Myocyte (in vitro differentiated cells): ENCODE measurements at regions not wholly inside any gene's neighbourhood (a gene's known extent, or its start where the extent isn't known, plus 50 kb on each side); places are given as distances from the start of the nearest gene placed in this dataset.

Source experiments
- DNase-seq: peaks from one replicate; pipeline ENCODE4 v3.0.0-alpha.2; 2012; ENCODE audit warnings: low read depth

- DNase-seq = no peak
These were observed 68.7 kb upstream of the MDFIC start for GRCh38 chr7:114853189-114853588.

DNA sequence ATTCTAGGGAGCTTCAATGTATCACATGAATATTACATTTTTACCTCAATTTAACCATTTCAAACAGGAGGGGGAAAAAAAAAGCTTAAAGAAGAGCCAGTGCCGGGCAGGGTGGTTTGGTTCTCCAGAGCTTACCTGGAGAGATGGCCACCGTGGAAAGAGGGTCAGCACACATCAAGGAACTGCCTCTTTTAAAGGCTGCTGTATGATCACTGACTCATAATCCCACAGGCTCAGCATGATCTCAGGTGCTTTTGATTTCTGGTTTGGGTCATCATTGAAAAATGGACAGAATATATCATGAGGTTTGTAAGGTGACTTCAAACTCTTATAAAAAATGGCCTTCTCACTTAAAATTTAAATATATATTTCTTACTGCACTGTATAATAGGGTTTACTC is 67.5 kb upstream of the MDFIC start:
- DNase-seq = no peak

- no peak for DNase-seq
These were observed 65.3 kb upstream of the MDFIC start for GRCh38 chr7:114856625-114857024.

GRCh38 chr7:114857605-114858004 is 64.3 kb upstream of the MDFIC start:
- DNase-seq = no peak

DNA sequence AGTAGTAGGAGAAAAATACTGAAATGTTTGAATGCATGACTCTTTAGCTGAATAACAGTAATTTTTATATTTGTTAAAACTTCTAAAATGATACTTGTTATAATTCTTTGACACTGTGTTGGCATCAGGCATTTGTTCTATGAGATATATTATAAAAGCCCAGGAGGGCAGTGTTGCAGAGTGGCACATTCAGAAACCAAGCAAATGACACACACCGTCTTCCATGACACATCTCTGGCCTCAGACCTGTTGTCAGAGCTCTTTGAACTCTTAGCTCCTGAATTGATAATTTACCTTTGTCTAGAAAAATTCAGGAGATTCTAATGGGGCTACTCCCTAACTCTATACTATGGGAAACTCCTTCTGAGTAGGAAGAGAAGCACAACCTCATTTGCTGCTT is 62.4 kb upstream of the MDFIC start:
- no peak for DNase-seq

DNA sequence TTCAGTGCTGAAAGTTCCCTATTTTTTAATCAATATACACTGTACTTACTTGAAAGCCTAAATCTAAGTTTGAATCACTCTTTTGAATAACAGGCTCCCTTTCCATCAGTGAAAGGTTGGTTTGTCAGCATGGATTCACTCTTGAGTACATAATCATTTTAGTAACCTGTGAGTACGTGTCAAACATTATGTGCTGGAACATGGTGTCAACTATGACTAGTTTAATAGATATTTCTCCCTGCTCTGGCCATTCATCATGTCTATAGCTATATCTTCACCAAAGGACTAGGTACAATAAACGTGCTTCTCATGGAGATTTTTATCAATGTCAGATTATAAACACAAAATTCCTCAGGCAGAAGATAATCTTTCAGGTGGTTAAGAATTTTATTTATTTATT is 61.7 kb upstream of the MDFIC start:
- DNase-seq = no peak

DNA sequence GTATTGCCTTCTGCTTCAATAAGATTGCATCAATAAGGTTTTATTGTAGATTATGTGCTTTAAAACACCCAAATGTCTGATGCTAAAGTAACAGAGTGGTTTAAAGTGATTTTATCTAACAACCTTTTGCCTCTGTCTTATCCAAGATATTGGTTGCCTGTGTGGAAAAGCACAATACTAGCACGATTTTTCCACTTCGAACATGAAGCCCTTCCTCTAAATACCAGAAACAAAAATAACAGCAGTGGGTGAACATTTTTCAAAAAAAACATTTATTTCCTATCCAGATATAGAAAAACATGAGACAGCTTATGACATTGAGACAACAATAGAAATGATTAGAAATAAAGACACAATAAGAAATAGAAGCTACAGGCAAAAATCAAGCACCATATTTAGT is 59.5 kb upstream of the MDFIC start:
- DNase-seq = no peak

GRCh38 chr7:114864278-114864677 is 57.6 kb upstream of the MDFIC start:
- no peak for DNase-seq

GRCh38 chr7:114865564-114865963 is 56.3 kb upstream of the MDFIC start:
- peak; percentile 73 for DNase-seq
